ENCODE measurements at regions not wholly inside any gene's neighbourhood (a gene's known extent, or its start where the extent isn't known, plus 50 kb on each side); places are given as distances from the start of the nearest gene placed in this dataset.

- TF ChIP-seq POLR2A (IDR thresholded peaks at IDR 0.05), result no peak
- no peak for TF ChIP-seq CTCF (IDR thresholded peaks at IDR 0.05)
- no peak for TF ChIP-seq POLR2AphosphoS5 (IDR thresholded peaks at IDR 0.05)
Measured at GRCh38 chr4:173940146-173940545, 343.3 kb downstream of the FBXO8 start.
